ENCODE measurements at regions not wholly inside any gene's neighbourhood (a gene's known extent, or its start where the extent isn't known, plus 50 kb on each side); places are given as distances from the start of the nearest gene placed in this dataset.

GRCh38 chrX:6313356-6313755 is 84.7 kb upstream of the NLGN4X start:
- no peak for DNase-seq

GRCh38 chrX:6311540-6311939 is 82.9 kb upstream of the NLGN4X start:
- DNase-seq = no peak

- no peak for DNase-seq
These were observed 78.5 kb upstream of the NLGN4X start for GRCh38 chrX:6307156-6307555.

DNA sequence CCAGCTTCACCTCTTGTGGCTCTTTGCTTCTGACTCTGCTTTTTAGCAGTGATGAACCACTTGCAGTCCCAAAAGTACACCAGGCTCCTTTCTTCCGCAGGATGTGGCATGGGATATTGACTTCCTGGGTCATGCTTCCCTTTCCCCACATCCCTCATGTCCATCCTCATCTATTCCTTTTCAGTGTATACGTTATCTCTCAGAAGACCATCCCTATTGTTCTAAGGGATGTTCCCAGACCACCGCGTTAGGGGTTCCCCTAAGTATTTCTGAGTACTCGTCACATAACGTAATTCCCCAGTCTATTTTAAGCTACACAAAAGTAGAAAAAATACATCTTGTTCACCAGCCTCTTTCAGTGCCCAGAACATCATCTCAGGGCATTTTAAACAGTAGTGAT is 71.1 kb upstream of the NLGN4X start:
- no peak for DNase-seq

DNA sequence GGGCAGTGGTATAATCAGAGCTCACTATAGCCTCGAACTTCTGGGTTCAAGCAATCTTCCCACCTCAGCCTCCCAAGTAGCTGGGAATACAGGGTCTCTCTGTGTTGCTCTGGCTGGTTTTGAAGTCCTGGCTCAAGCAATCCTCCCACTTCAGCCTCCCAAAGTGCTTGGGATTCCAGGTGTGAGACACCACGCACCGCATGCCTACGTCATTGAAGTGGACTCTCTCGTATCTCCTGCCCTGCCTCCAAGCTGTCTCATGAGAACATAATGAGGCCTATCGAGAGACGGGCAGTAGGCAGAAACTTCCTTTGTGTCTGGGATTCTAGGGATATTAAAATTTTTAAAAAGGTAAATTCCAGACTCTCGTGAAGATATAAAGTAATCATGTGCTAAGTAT is 65.0 kb upstream of the NLGN4X start:
- no peak for DNase-seq

DNA sequence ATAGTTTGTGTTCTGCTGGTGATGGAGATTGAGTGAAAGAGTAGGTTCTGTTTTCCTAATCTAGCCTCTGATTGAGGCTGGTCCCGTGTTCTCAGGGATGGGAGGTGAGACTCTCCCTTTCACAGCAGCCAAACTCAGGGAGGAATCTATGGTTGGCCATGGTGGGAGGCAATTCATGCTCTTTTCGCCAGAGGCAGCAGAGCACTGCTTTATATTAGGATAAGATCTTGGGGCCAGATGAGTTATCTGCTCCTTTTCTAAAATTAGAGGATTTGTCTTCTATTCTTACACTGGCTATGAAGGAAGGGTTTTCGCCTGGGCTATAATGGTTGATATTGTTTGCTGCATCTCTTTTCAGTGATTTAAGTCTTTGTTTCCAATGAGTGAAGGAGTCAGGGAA is 63.9 kb upstream of the NLGN4X start:
- DNase-seq = no peak

- no peak for DNase-seq
These were observed 62.8 kb upstream of the NLGN4X start for GRCh38 chrX:6291444-6291843.

- DNase-seq = no peak
These were observed 55.2 kb upstream of the NLGN4X start for GRCh38 chrX:6283826-6284225.

GRCh38 chrX:6279277-6279909 is 50.7 kb upstream of the NLGN4X start:
- no peak for DNase-seq

Data from NCI-H1417 (cell line).